ENCODE measurements at regions not wholly inside any gene's neighbourhood (a gene's known extent, or its start where the extent isn't known, plus 50 kb on each side); places are given as distances from the start of the nearest gene placed in this dataset.

DNA sequence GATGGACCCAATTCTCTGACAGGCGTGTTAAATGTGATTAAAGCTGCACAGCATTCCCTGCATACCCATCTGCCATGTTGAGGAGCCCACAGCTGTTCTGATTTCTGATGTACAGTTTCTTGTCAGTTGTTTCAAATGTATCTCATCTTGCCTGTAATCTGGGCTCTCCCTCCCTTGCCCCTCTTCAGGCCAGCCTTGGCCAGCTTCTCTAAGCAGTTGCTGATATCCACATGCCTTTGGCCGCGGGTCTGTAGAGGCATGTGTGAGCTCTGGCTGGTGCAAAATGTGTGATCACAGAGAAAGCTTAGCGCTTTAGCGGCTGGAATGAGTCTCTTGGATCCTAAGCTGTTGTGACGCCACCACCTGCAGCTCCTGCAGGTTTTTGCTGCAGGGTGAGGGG, 332.0 kb downstream of the MLLT3 start:
- TF ChIP-seq POLR2A (IDR thresholded peaks at IDR 0.05; ENCODE audit: extremely low read depth, insufficient read length) = no peak
- TF ChIP-seq, protein P1, sequence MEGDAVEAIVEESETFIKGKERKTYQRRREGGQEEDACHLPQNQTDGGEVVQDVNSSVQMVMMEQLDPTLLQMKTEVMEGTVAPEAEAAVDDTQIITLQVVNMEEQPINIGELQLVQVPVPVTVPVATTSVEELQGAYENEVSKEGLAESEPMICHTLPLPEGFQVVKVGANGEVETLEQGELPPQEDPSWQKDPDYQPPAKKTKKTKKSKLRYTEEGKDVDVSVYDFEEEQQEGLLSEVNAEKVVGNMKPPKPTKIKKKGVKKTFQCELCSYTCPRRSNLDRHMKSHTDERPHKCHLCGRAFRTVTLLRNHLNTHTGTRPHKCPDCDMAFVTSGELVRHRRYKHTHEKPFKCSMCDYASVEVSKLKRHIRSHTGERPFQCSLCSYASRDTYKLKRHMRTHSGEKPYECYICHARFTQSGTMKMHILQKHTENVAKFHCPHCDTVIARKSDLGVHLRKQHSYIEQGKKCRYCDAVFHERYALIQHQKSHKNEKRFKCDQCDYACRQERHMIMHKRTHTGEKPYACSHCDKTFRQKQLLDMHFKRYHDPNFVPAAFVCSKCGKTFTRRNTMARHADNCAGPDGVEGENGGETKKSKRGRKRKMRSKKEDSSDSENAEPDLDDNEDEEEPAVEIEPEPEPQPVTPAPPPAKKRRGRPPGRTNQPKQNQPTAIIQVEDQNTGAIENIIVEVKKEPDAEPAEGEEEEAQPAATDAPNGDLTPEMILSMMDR (IDR thresholded peaks at IDR 0.05; ENCODE audit: low read depth, low read length) = no peak
- TF ChIP-seq, protein P2, sequence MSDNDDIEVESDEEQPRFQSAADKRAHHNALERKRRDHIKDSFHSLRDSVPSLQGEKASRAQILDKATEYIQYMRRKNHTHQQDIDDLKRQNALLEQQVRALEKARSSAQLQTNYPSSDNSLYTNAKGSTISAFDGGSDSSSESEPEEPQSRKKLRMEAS (IDR thresholded peaks at IDR 0.05; ENCODE audit: low read depth, low read length) = no peak
